NCI-H82 treated with DMSO at 0.1 percent for 48 hours (cell line): ENCODE measurements at regions not wholly inside any gene's neighbourhood (a gene's known extent, or its start where the extent isn't known, plus 50 kb on each side); places are given as distances from the start of the nearest gene placed in this dataset.

Experiments
- DNase-seq: peaks from one replicate; lab custom pipeline; 2025; ENCODE audit not compliant: unreplicated experiment; lab: John Stamatoyannopoulos, UW

DNA sequence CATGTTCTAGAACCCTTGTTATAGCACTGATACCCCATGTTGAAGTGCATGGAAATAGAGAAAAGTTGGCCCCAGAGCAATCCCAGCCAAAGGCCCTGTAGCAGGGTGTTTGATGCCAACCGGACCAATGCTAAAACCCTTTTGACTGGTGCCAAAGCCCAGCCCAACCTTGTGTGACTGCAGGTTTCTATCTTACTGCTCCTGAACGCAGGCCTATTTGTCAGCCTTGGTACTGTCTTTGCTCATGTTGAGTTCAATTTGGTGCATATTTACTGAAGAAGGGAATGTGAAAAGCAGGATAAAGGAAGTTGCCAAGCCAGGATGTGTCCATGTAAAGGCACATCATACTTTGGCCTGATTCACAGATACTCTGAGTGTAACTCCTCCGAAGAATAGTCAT, 51.7 kb upstream of the NFASC start:
- no peak for DNase-seq

DNA sequence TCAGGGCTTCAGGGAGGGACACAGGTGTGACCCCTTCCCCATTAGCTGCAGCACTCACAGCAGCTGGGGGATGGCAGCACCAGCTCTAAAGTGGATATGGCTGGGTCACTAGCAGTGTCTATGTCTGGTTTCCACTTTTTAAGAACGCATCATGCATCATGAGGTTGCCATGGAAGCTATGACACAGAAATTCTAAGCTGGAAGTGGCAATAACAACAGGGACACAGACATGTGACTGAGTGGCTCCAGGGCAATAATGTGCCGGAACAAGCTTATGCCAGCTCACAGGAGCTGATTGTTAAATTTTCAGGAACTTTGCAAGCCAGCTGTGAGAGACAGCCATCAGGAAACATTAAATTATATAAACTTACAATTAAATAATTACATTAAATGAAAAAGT, 51.2 kb upstream of the NFASC start:
- DNase-seq, result no peak
